Stimulated activated naive CD8-positive, alpha-beta T cell treated with anti-CD3 and anti-CD28 coated beads, Interleukin-15, Interleukin-2, amounts not matched to agents 100 ng/mL and 50 ng/mL, for 24 hours (primary cell): ENCODE measurements at regions not wholly inside any gene's neighbourhood (a gene's known extent, or its start where the extent isn't known, plus 50 kb on each side); places are given as distances from the start of the nearest gene placed in this dataset.
"Not testable (repeated sequence)": the region's sequence is repeated elsewhere in the genome, so short reads cannot be mapped to it uniquely, and the experiment has no call there.

Experiments used
- H3K27ac Mint-ChIP-seq: one replicate; pipeline ENCODE4 v1.8.0; 2021; ENCODE audit warnings: mild to moderate bottlenecking, mixed read lengths
- H3K27me3 Mint-ChIP-seq: one replicate; pipeline ENCODE4 v1.8.0; 2021; ENCODE audit warnings: mixed read lengths
- H3K36me3 Mint-ChIP-seq: one replicate; pipeline ENCODE4 v1.8.0; 2021; ENCODE audit warnings: low read depth, mixed read lengths
- H3K4me1 Mint-ChIP-seq: one replicate; pipeline ENCODE4 v1.8.0; 2021; ENCODE audit warnings: low read depth, mixed read lengths
- H3K4me3 Mint-ChIP-seq: one replicate; pipeline ENCODE4 v1.8.0; 2021; ENCODE audit warnings: mild to moderate bottlenecking, mixed read lengths
- H3K9me3 Mint-ChIP-seq: one replicate; pipeline ENCODE4 v1.8.0; 2021; ENCODE audit warnings: mixed read lengths

GRCh38 chr10:114708084-114708483 is 50.0 kb upstream of the ABLIM1 start:
- peaks cover 5% of the 10 kb centered on the region for H3K27me3 Mint-ChIP-seq
- H3K36me3 Mint-ChIP-seq: no peaks in the 10 kb centered on the region
- H3K4me1 Mint-ChIP-seq: no peaks in the 10 kb centered on the region
- no peaks in the 10 kb centered on the region for H3K9me3 Mint-ChIP-seq
- no peak overlapping the region for H3K4me3 Mint-ChIP-seq
- no peak overlapping the region for H3K27ac Mint-ChIP-seq

DNA sequence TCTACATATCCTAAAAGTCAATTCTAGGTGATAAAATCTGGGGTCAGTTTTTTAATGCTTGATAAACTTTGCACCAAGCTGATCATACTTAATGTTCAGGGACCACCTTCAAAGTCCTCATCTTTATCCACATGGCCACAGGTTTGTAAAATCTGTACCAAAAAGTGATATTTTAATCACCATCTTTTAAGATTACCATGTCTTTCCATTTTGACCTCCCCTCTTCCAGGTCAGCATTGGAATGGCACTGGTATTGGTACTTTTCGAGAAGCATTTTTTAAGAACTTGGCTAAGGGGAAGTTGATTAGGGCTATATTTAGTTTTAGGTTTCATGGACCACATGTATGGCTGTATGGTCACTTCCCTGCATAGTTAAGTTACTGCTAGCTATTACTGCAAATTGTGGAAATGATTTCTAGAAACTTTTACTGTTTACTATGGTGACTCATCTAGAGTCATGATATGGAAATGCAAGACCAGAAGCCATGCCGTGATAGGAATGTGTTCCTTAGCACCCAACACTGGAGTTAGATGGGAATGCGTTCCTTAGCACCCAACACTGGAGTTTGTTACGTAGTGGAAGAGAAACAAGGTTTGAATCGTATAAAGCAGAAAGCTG is 50.8 kb upstream of the ABLIM1 start:
- Mint-ChIP-seq H3K4me1 (no peaks in the 10 kb centered on the region), H3K27me3 (peaks cover 9% of the 10 kb centered on the region), H3K27ac (no peak overlapping the region)

GRCh38 chr10:114709984-114710383 is 51.9 kb upstream of the ABLIM1 start:
- Mint-ChIP-seq H3K36me3 (no peaks in the 10 kb centered on the region), H3K9me3 (no peaks in the 10 kb centered on the region), H3K27me3 (peaks cover 14% of the 10 kb centered on the region), H3K27ac (no peak overlapping the region), H3K4me1 (no peaks in the 10 kb centered on the region), H3K4me3 (no peak overlapping the region)

More for the DNA sequence above, 50.8 kb upstream of the ABLIM1 start:
- Mint-ChIP-seq H3K36me3 (no peaks in the 10 kb centered on the region), H3K9me3 (no peaks in the 10 kb centered on the region), H3K4me3 (no peak overlapping the region)

- Mint-ChIP-seq H3K27ac (no peak overlapping the region), H3K4me1 (no peaks in the 10 kb centered on the region), H3K4me3 (no peak overlapping the region), H3K36me3 (no peaks in the 10 kb centered on the region), H3K9me3 (no peaks in the 10 kb centered on the region), H3K27me3 (peaks cover 20% of the 10 kb centered on the region)
Observed at GRCh38 chr10:114711176-114711868, 53.2 kb upstream of the ABLIM1 start.

DNA sequence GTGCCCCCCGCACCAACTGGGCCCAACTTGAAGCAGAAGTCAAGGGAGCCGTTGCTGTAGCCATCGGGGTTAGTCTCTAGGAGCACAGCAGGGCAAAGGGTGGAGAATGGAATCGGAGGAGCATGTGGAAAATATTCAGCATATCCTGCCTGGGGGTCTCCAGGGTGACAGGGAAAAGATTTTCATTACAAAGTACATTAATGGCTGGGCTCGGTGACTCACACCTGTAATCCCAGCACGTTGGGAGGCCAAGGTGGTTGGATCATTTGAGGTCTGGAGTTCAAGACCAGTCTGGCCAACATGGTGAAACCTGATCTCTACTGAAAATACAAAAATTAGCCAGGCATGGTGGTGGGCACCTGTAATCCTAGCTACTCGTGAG is 53.8 kb upstream of the ABLIM1 start:
- H3K36me3 Mint-ChIP-seq: no peaks in the 10 kb centered on the region
- H3K4me1 Mint-ChIP-seq: no peaks in the 10 kb centered on the region
- peaks cover 20% of the 10 kb centered on the region for H3K27me3 Mint-ChIP-seq
- H3K4me3 Mint-ChIP-seq: no peak overlapping the region
- no peaks in the 10 kb centered on the region for H3K9me3 Mint-ChIP-seq
- no peak overlapping the region for H3K27ac Mint-ChIP-seq

- Mint-ChIP-seq H3K27me3 (peaks cover 20% of the 10 kb centered on the region), H3K9me3 (no peaks in the 10 kb centered on the region), H3K4me3 (no peak overlapping the region), H3K36me3 (no peaks in the 10 kb centered on the region), H3K4me1 (no peaks in the 10 kb centered on the region), H3K27ac (no peak overlapping the region)
Observed at GRCh38 chr10:114713525-114714090, 55.5 kb upstream of the ABLIM1 start.

GRCh38 chr10:114714281-114714741 is 56.2 kb upstream of the ABLIM1 start:
- Mint-ChIP-seq H3K9me3 (no peaks in the 10 kb centered on the region), H3K27me3 (peaks cover 20% of the 10 kb centered on the region), H3K36me3 (no peaks in the 10 kb centered on the region), H3K4me1 (no peaks in the 10 kb centered on the region), H3K27ac (no peak overlapping the region), H3K4me3 (no peak overlapping the region)

GRCh38 chr10:114715171-114715670 is 57.1 kb upstream of the ABLIM1 start:
- no peaks in the 10 kb centered on the region for H3K36me3 Mint-ChIP-seq
- no peak overlapping the region for H3K27ac Mint-ChIP-seq
- no peaks in the 10 kb centered on the region for H3K9me3 Mint-ChIP-seq
- peaks cover 20% of the 10 kb centered on the region for H3K27me3 Mint-ChIP-seq
- no peak overlapping the region for H3K4me3 Mint-ChIP-seq
- H3K4me1 Mint-ChIP-seq: no peaks in the 10 kb centered on the region

DNA sequence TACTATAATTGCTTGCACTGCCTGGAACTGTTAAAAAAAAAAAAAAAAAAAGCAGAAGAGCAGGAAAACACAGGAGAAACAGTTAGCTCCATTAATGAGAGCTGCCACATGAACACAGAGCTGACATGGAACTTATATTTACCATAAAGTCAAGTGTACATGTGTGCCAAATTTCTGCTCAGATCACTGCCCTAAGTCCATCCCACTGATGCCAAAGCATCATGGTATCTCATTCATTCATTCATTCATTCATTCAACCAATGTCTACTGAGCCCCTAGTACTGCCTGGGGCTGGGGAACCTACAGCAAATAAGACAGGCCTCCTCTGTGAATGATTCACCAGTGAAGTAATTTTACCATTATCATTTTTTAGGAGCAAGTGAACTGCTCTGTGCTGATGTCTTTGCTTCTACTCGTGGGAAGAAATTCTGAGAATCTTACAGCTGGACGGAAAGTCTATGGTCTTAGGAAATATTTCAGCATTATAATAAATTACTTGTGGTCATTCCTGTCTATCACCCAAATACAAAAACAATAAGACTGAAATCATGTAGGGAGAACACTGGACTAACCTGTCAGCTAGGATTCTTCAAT is 58.8 kb upstream of the ABLIM1 start:
- Mint-ChIP-seq H3K9me3 (no peaks in the 10 kb centered on the region), H3K4me3 (no peak overlapping the region), H3K36me3 (no peaks in the 10 kb centered on the region), H3K27ac (no peak overlapping the region), H3K4me1 (no peaks in the 10 kb centered on the region), H3K27me3 (peaks cover 15% of the 10 kb centered on the region)

GRCh38 chr10:114717881-114718280 is 59.8 kb upstream of the ABLIM1 start:
- H3K27ac Mint-ChIP-seq, H3K4me1 Mint-ChIP-seq, H3K36me3 Mint-ChIP-seq, H3K9me3 Mint-ChIP-seq, H3K4me3 Mint-ChIP-seq: not testable (repeated sequence)
- peaks cover 15% of the 10 kb centered on the region for H3K27me3 Mint-ChIP-seq

GRCh38 chr10:114718374-114718773 is 60.3 kb upstream of the ABLIM1 start:
- Mint-ChIP-seq H3K27me3 (peaks cover 15% of the 10 kb centered on the region), H3K4me1 (no peaks in the 10 kb centered on the region), H3K36me3 (no peaks in the 10 kb centered on the region), H3K9me3 (no peaks in the 10 kb centered on the region), H3K27ac (no peak overlapping the region), H3K4me3 (no peak overlapping the region)

DNA sequence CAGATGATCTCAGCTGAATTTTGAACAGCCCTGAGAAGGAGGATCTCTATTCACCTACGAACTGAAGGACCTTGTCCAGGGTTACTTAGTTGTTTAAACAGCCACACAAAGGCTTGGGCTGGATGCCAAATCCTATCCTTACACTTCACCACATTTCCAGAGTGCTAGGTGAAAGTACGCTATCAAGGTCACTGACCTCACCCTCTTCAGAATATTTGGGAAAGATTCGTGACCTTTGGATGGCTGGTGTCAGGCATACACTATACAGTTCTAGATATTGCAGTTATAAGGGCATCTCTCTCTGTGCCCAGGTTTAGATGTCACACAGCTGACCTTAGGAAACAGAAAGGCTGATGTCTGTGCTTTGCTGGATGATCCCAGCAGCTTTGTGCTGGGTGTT is 61.2 kb upstream of the ABLIM1 start:
- H3K4me1 Mint-ChIP-seq: no peaks in the 10 kb centered on the region
- H3K27ac Mint-ChIP-seq: no peak overlapping the region
- H3K36me3 Mint-ChIP-seq: no peaks in the 10 kb centered on the region
- H3K4me3 Mint-ChIP-seq: no peak overlapping the region
- H3K9me3 Mint-ChIP-seq: no peaks in the 10 kb centered on the region
- H3K27me3 Mint-ChIP-seq: peaks cover 8% of the 10 kb centered on the region

DNA sequence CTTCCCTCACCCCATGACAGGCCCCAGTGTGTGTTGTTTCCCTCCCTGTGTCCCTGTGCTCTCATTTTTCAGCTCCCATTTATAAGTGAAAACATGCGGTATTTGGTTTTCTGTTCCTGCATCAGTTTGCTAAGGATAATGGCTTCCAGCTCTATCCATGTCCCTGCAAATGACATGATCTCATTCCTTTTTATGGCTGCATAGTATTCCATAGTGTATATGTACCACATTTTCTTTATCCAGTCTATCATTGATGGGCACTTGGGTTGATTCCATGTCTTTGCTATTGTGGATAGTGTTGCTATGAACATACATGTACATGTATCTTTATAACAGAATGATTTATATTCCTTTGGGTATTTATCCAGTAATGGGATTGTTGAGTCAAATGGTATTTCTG is 61.9 kb upstream of the ABLIM1 start:
- not testable (repeated sequence) for H3K4me3 Mint-ChIP-seq, H3K4me1 Mint-ChIP-seq, H3K36me3 Mint-ChIP-seq

DNA sequence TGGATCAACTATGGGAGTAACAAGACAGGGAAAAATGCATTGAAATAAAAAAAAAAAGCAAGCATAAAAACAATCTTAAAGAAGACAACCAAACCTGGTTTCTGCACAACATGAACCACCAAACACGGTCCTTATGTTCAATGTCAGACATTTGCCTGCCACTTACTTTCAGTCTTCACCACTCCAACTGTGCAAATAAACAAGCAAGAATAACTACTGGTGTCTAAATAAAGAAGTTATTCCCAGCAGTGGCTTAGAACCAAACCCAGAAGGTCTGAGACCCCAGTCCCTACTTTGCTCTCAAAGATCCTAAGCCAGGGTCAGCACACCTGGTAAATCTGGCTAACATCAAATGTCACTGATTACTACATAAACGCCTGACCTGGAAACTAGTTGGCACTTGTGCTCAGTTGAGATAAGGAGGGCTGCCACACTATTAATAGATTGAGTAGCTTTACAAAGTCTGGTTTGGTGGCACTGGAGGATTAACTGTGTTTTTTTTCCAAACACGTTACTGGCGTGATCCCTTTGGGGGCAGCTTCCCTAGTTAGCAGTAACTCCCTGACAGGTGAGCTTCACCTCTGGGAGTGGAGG is 62.7 kb upstream of the ABLIM1 start:
- Mint-ChIP-seq H3K36me3 (no peaks in the 10 kb centered on the region), H3K9me3 (no peaks in the 10 kb centered on the region), H3K4me3 (no peak overlapping the region), H3K27me3 (no peaks in the 10 kb centered on the region), H3K4me1 (no peaks in the 10 kb centered on the region), H3K27ac (no peak overlapping the region)

More for the DNA sequence above, 61.9 kb upstream of the ABLIM1 start:
- not testable (repeated sequence) for H3K27ac Mint-ChIP-seq, H3K27me3 Mint-ChIP-seq, H3K9me3 Mint-ChIP-seq

DNA sequence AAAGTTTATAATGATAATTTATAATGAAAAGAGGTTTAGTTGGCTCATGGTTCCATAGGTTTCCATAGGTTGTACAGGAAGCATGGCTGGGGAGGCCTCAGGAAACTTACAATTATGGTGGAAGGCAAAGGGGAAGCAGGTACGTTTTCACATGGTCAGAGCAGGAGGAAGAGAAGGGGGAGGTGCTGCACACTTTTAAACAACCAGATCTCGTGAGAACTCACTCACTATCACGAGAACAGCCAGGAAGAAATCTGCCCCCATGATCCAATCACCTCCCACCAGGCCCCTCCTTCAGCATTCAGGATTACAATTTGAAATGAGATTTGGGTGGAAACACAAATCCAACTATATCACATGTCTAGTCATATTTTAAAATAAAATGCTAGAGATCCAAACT is 64.1 kb upstream of the ABLIM1 start:
- not testable (repeated sequence) for H3K9me3 Mint-ChIP-seq, H3K4me1 Mint-ChIP-seq, H3K36me3 Mint-ChIP-seq, H3K27ac Mint-ChIP-seq, H3K27me3 Mint-ChIP-seq, H3K4me3 Mint-ChIP-seq
